Brain microvascular endothelial cell (primary cell): ENCODE measurements at regions not wholly inside any gene's neighbourhood (a gene's known extent, or its start where the extent isn't known, plus 50 kb on each side); places are given as distances from the start of the nearest gene placed in this dataset.

Experiments
- DNase-seq: peaks from one replicate; pipeline ENCODE4 v3.0.0-alpha.2; 2020
- H3K27ac ChIP-seq: fragments of 250-450 bp; sonication (Bioruptor Pico); 2 replicates; pipeline ENCODE4 v1.5.1; 2020; ENCODE audit warnings: mild to moderate bottlenecking, moderate library complexity
- H3K27me3 ChIP-seq: fragments of 250-450 bp; sonication (Bioruptor Pico); replicated peaks from 2 replicates; pipeline ENCODE4 v1.5.1; 2020; ENCODE audit warnings: mild to moderate bottlenecking
- H3K36me3 ChIP-seq: fragments of 250-450 bp; sonication (Bioruptor Pico); replicated peaks from 2 replicates; pipeline ENCODE4 v1.5.1; 2020; ENCODE audit warnings: mild to moderate bottlenecking
- H3K4me3 ChIP-seq: 2 replicates; pipeline ENCODE4 v1.5.1; 2011; ENCODE audit warnings: low read depth, mild to moderate bottlenecking, control low read depth, low read length, moderate library complexity
- in situ Hi-C: cut with HindIII; loops from 2 replicates; pipeline ENCODE4 v1.10.0; 2017; ENCODE audit warnings: low sequenced_read_pairs, low pct_ligation_motif_present
- TF ChIP-seq, protein P1 (sequence below): IDR thresholded peaks from 2 replicates; pipeline ENCODE4 v1.5.1; 2011; ENCODE audit warnings: low read depth, mild to moderate bottlenecking, moderate library complexity, low read length, control low read depth, inconsistent platforms; ENCODE audit errors: missing control alignments

GRCh38 chr2:38438883-38439612, 62.0 kb upstream of the ATL2 start:
- peaks cover 14% of the 10 kb centered on the region for H3K27me3 ChIP-seq
- in situ Hi-C loops = no loop called here
- no peak for DNase-seq
- no peak overlapping the region for H3K27ac ChIP-seq
- no peaks in the 10 kb centered on the region for H3K36me3 ChIP-seq
- TF ChIP-seq, protein P1, sequence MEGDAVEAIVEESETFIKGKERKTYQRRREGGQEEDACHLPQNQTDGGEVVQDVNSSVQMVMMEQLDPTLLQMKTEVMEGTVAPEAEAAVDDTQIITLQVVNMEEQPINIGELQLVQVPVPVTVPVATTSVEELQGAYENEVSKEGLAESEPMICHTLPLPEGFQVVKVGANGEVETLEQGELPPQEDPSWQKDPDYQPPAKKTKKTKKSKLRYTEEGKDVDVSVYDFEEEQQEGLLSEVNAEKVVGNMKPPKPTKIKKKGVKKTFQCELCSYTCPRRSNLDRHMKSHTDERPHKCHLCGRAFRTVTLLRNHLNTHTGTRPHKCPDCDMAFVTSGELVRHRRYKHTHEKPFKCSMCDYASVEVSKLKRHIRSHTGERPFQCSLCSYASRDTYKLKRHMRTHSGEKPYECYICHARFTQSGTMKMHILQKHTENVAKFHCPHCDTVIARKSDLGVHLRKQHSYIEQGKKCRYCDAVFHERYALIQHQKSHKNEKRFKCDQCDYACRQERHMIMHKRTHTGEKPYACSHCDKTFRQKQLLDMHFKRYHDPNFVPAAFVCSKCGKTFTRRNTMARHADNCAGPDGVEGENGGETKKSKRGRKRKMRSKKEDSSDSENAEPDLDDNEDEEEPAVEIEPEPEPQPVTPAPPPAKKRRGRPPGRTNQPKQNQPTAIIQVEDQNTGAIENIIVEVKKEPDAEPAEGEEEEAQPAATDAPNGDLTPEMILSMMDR = no peak
- no peak overlapping the region for H3K4me3 ChIP-seq

DNA sequence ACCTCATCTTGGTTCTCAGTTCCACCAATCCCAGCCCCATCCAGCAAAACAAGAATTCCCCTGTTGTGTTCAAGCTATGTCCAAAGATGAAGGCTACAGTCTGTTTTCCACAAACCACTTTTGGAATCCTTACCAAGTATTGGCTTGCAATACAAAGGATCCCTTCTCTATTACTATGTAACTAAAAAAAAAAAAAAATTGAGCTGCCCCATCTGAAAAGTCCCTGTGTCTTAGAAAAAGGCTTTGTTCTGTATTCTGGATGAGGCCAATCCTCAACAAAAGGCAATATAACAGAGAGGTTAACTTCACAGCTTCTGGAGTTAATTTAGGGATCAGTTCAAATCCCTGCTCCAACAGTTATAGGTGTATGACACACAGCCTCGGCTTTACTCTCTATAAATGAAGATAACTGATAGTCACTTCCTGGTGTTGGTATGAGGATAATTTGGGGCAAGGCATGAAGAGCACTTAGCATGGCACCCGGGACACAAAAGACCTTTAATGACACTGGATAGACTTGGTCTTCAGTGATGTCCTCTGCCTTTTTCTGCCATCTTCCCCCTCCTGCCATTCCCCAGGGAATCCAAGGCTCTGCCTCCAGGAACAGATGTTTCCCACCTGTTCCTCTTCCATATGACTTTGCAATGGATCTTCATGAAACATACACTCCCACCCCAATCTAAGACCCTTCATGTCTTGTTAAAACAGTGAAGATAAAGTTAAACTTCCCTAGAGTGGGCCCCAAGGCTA, 61.2 kb upstream of the ATL2 start:
- no peaks in the 10 kb centered on the region for H3K36me3 ChIP-seq
- TF ChIP-seq, protein P1 = no peak
- H3K4me3 ChIP-seq = no peak overlapping the region
- peaks cover 14% of the 10 kb centered on the region for H3K27me3 ChIP-seq
- H3K27ac ChIP-seq = no peak overlapping the region
- in situ Hi-C loops = no loop called here
- no peak for DNase-seq

DNA sequence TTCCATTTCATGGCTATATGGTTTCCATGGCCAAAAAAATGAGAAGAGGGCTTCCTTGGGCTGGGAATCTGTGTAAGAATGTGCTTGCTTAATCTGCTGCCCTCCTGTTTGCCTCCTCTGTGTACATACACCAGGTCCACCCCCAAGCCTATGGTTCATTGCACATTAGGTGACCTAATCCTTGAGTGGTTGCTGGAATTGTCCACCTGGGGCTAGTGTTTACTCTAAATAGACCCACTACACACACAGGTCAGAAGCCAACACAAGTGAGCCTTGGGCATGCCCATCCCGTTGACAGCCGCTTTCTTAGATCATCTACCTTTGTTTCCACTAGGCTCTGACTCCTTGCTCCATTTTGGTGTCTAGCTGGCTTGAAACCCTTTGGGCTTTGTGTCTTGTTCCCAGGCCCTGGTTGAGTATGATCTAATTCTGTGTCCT, 59.2 kb upstream of the ATL2 start:
- TF ChIP-seq, protein P1 = no peak
- H3K27ac ChIP-seq = no peak overlapping the region
- no peak overlapping the region for H3K4me3 ChIP-seq
- peaks cover 8% of the 10 kb centered on the region for H3K27me3 ChIP-seq
- no peaks in the 10 kb centered on the region for H3K36me3 ChIP-seq
- no peak for DNase-seq
- in situ Hi-C loops = no loop called here

DNA sequence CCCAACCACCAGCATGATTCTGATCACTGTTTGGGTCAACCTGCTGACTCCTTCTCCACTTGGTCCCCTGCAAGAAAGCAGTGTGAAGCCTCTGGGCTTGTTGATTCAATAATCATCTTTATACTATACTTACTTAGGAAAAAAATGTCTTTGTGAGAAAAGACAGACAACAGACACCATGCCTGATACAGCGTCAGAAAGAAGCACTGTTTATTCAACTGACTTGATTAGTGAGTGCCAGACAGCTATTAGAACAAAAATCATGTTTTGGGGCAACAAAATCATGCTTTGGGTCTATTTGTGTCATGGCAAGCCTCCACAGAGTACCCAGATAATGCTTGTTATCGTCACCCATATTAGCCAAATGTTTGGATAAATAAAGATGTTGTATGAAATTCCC, 58.7 kb upstream of the ATL2 start:
- H3K4me3 ChIP-seq = no peak overlapping the region
- TF ChIP-seq, protein P1 = no peak
- peaks cover 8% of the 10 kb centered on the region for H3K27me3 ChIP-seq
- H3K27ac ChIP-seq = no peak overlapping the region
- DNase-seq = no peak
- no peaks in the 10 kb centered on the region for H3K36me3 ChIP-seq
- in situ Hi-C loops = no loop called here

GRCh38 chr2:38434595-38434994, 57.5 kb upstream of the ATL2 start:
- TF ChIP-seq, protein P1 = no peak
- DNase-seq = no peak
- no peak overlapping the region for H3K4me3 ChIP-seq
- no peak overlapping the region for H3K27ac ChIP-seq
- in situ Hi-C loops = no loop called here
- no peaks in the 10 kb centered on the region for H3K36me3 ChIP-seq
- H3K27me3 ChIP-seq = peaks cover 6% of the 10 kb centered on the region

GRCh38 chr2:38433607-38433975, 56.5 kb upstream of the ATL2 start:
- Histone ChIP-seq H3K4me3 (no peak overlapping the region), H3K27ac (no peak overlapping the region), H3K27me3 (peaks cover 3% of the 10 kb centered on the region), H3K36me3 (no peaks in the 10 kb centered on the region)
- TF ChIP-seq, protein P1 = no peak
- in situ Hi-C loops = no loop called here
- DNase-seq = no peak
